Body of pancreas (tissue), 4 donors: ENCODE measurements at regions not wholly inside any gene's neighbourhood (a gene's known extent, or its start where the extent isn't known, plus 50 kb on each side); places are given as distances from the start of the nearest gene placed in this dataset.

Source experiments
- POLR2A ChIP-seq, 3 donors: fragments of 450-650 bp; IDR thresholded peaks; one replicate each; pipeline ENCODE4 v1.6.1; 2016; ENCODE audit warnings: antibody characterized with exemption in 3 of 3, mild to moderate bottlenecking in 2 of 3
- TF ChIP-seq, protein P1 (sequence below), 7 experiments: fragments of 450-650 bp in 4 of 7; fragments of 200-600 bp in 3 of 7; sonication (generic) in 3 of 7; IDR thresholded peaks; one replicate each; pipeline ENCODE4 v1.5.1; 2016 to 2019; ENCODE audit warnings: antibody characterized with exemption in 7 of 7

- TF ChIP-seq, protein P1, sequence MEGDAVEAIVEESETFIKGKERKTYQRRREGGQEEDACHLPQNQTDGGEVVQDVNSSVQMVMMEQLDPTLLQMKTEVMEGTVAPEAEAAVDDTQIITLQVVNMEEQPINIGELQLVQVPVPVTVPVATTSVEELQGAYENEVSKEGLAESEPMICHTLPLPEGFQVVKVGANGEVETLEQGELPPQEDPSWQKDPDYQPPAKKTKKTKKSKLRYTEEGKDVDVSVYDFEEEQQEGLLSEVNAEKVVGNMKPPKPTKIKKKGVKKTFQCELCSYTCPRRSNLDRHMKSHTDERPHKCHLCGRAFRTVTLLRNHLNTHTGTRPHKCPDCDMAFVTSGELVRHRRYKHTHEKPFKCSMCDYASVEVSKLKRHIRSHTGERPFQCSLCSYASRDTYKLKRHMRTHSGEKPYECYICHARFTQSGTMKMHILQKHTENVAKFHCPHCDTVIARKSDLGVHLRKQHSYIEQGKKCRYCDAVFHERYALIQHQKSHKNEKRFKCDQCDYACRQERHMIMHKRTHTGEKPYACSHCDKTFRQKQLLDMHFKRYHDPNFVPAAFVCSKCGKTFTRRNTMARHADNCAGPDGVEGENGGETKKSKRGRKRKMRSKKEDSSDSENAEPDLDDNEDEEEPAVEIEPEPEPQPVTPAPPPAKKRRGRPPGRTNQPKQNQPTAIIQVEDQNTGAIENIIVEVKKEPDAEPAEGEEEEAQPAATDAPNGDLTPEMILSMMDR (IDR thresholded peaks at IDR 0.05): no peak
- no peak for TF ChIP-seq POLR2A (IDR thresholded peaks at IDR 0.05)
These were observed 1391.1 kb downstream of the FSTL5 start for GRCh38 chr4:160772668-160773067.
